ENCODE measurements at regions not wholly inside any gene's neighbourhood (a gene's known extent, or its start where the extent isn't known, plus 50 kb on each side); places are given as distances from the start of the nearest gene placed in this dataset.
"Not testable (repeated sequence)": the region's sequence is repeated elsewhere in the genome, so short reads cannot be mapped to it uniquely, and the experiment has no call there.

DNA sequence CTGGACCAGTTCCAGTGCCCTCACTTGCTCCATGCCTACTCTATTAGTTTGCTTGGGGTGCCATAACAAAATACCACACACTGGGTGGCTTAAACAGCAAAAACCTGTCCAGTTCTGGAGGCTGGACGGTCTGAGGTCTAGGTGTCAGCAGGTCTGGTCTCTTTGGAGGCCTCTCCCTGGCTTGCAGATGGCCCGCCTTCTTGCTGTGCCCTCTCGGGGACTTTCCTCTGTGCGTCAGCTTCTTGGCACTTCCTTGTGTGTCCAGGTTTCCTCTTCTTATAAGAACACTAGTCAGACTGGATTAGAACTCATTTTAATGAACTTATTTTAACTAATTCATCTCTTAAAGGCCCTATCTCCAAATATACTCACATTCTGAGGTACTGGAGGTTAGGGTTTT lies 97.2 kb downstream of the CARTPT start:
- no peaks in the 10 kb centered on the region for H3K36me3 Mint-ChIP-seq (ENCODE audit: insufficient read depth, unreplicated experiment)
- Histone ChIP-seq H3K4me1 (no peaks in the 10 kb centered on the region), H3K9me3 (no peaks in the 10 kb centered on the region), H3K36me3 (ENCODE audit: control insufficient read depth, insufficient read depth, low read length) (no peaks in the 10 kb centered on the region), H3K4me3 (ENCODE audit: low read depth, low read length) (no peak overlapping the region), H3K27me3 (replicated peaks; ENCODE audit: control insufficient read depth, insufficient read depth, low read length) (no peaks in the 10 kb centered on the region)
- H3K27ac Mint-ChIP-seq (ENCODE audit: unreplicated experiment), result no peak overlapping the region
- peaks cover 10% of the 10 kb centered on the region for H3K27me3 Mint-ChIP-seq (ENCODE audit: insufficient read depth, unreplicated experiment)
- ChIA-PET POLR2A (no interaction called here), CTCF (no interaction called here)
- H3K4me1 Mint-ChIP-seq (ENCODE audit: low read depth, unreplicated experiment), result no peaks in the 10 kb centered on the region
- H3K9me3 Mint-ChIP-seq (ENCODE audit: unreplicated experiment), result no peaks in the 10 kb centered on the region
- TF ChIP-seq CTCF (IDR thresholded peaks at IDR 0.05; ENCODE audit: insufficient read depth in 1 of 2, low read depth in 1 of 2, low read length in 1 of 2, severe bottlenecking in 1 of 2, unreplicated experiment in 1 of 2), result no peak
- no peak for DNase-seq
- BruUV-seq (replicated peaks), result no TSS peak
- intact Hi-C loops (cut with micrococcal nuclease; ENCODE audit: unreplicated experiment), result no loop called here
- no peak overlapping the region for H3K4me3 Mint-ChIP-seq (ENCODE audit: unreplicated experiment)

GRCh38 chr5:71817891-71818290 lies 98.8 kb downstream of the CARTPT start:
- H3K27me3 Mint-ChIP-seq (ENCODE audit: insufficient read depth, unreplicated experiment), result peaks cover 7% of the 10 kb centered on the region
- Histone ChIP-seq H3K27me3 (replicated peaks; ENCODE audit: control insufficient read depth, insufficient read depth, low read length) (no peaks in the 10 kb centered on the region), H3K36me3 (ENCODE audit: control insufficient read depth, insufficient read depth, low read length) (no peaks in the 10 kb centered on the region), H3K4me1 (no peaks in the 10 kb centered on the region), H3K9me3 (no peaks in the 10 kb centered on the region), H3K4me3 (ENCODE audit: low read depth, low read length) (no peak overlapping the region)
- no peak overlapping the region for H3K4me3 Mint-ChIP-seq (ENCODE audit: unreplicated experiment)
- H3K36me3 Mint-ChIP-seq (ENCODE audit: insufficient read depth, unreplicated experiment), result no peaks in the 10 kb centered on the region
- no peak overlapping the region for H3K27ac Mint-ChIP-seq (ENCODE audit: unreplicated experiment)
- H3K4me1 Mint-ChIP-seq (ENCODE audit: low read depth, unreplicated experiment), result no peaks in the 10 kb centered on the region
- no peak for DNase-seq
- TF ChIP-seq CTCF (IDR thresholded peaks at IDR 0.05; ENCODE audit: insufficient read depth in 1 of 2, low read depth in 1 of 2, low read length in 1 of 2, severe bottlenecking in 1 of 2, unreplicated experiment in 1 of 2), result no peak
- no peaks in the 10 kb centered on the region for H3K9me3 Mint-ChIP-seq (ENCODE audit: unreplicated experiment)
- POLR2A ChIA-PET, result no interaction called here
- CTCF ChIA-PET, result no interaction called here
- intact Hi-C loops (cut with micrococcal nuclease; ENCODE audit: unreplicated experiment), result no loop called here
- BruUV-seq (replicated peaks), result no TSS peak

DNA sequence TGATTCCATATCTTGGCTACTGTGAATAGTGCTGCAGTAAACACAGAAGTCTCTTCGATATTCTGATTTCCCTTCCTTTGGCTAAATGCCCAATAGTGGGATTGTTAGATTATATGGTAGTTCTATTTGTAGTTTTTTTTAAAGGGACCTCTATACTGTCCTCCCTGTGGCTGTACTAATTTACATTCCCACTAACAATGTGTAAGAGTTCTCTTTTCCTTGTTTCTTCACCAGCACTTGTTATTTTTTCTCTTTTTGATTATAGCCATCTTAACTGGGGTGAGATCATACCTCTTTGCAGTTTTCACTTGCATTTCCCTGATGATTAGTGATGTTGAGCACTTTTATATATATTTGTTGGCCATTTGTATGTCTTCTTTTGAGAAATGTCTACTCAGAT lies 102.0 kb downstream of the CARTPT start:
- CTCF ChIA-PET, result no interaction called here
- Histone ChIP-seq H3K27me3 (replicated peaks; ENCODE audit: control insufficient read depth, insufficient read depth, low read length) (no peaks in the 10 kb centered on the region), H3K36me3 (ENCODE audit: control insufficient read depth, insufficient read depth, low read length) (no peaks in the 10 kb centered on the region), H3K4me1 (no peaks in the 10 kb centered on the region), H3K4me3 (ENCODE audit: low read depth, low read length) (no peak overlapping the region), H3K9me3 (peaks cover 5% of the 10 kb centered on the region)
- intact Hi-C loops (cut with micrococcal nuclease; ENCODE audit: unreplicated experiment), result no loop called here
- H3K36me3 Mint-ChIP-seq (ENCODE audit: insufficient read depth, unreplicated experiment), result no peaks in the 10 kb centered on the region
- peaks cover 2% of the 10 kb centered on the region for H3K9me3 Mint-ChIP-seq (ENCODE audit: unreplicated experiment)
- H3K27ac Mint-ChIP-seq (ENCODE audit: unreplicated experiment), result no peak overlapping the region
- no TSS peak for BruUV-seq (replicated peaks)
- no peak overlapping the region for H3K4me3 Mint-ChIP-seq (ENCODE audit: unreplicated experiment)
- no peaks in the 10 kb centered on the region for H3K27me3 Mint-ChIP-seq (ENCODE audit: insufficient read depth, unreplicated experiment)
- H3K4me1 Mint-ChIP-seq (ENCODE audit: low read depth, unreplicated experiment), result no peaks in the 10 kb centered on the region
- no peak for DNase-seq
- no peak for TF ChIP-seq CTCF (IDR thresholded peaks at IDR 0.05; ENCODE audit: insufficient read depth in 1 of 2, low read depth in 1 of 2, low read length in 1 of 2, severe bottlenecking in 1 of 2, unreplicated experiment in 1 of 2)
- POLR2A ChIA-PET, result no interaction called here

DNA sequence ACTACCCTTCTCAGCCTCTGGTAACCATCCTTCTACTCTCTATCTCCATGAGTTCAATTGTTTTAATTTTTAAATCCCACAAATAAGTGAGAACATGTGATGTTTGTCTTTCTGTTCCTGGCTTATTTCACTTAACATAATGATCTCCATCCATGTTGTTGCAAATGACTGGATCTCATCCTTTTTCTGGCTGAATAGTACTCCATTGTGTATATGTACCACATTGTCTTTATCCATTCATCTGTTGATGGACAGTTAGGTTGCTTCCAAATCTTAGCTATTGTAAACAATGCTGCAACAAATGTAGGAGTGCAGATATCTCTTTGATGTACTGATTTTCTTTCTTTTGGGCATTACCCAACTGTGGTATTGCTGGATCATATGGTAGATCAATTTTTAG lies 103.0 kb downstream of the CARTPT start:
- H3K27me3 ChIP-seq (replicated peaks; ENCODE audit: control insufficient read depth, insufficient read depth, low read length); DNase-seq; H3K27ac Mint-ChIP-seq (ENCODE audit: unreplicated experiment); H3K4me1 Mint-ChIP-seq (ENCODE audit: low read depth, unreplicated experiment); CTCF ChIA-PET; intact Hi-C loops (cut with micrococcal nuclease; ENCODE audit: unreplicated experiment); BruUV-seq (replicated peaks); H3K4me1 ChIP-seq; POLR2A ChIA-PET; H3K36me3 Mint-ChIP-seq (ENCODE audit: insufficient read depth, unreplicated experiment); H3K9me3 ChIP-seq; H3K4me3 ChIP-seq (ENCODE audit: low read depth, low read length); H3K4me3 Mint-ChIP-seq (ENCODE audit: unreplicated experiment); H3K27me3 Mint-ChIP-seq (ENCODE audit: insufficient read depth, unreplicated experiment); H3K36me3 ChIP-seq (ENCODE audit: control insufficient read depth, insufficient read depth, low read length): not testable (repeated sequence)
- peaks cover 13% of the 10 kb centered on the region for H3K9me3 Mint-ChIP-seq (ENCODE audit: unreplicated experiment)
